Thoracic aorta (tissue), 2 donors: ENCODE measurements at regions not wholly inside any gene's neighbourhood (a gene's known extent, or its start where the extent isn't known, plus 50 kb on each side); places are given as distances from the start of the nearest gene placed in this dataset.

Experiments
- ATAC-seq: fragments of 150-250 bp; one replicate; pipeline ENCODE4 v1.8.0; 2017; ENCODE audit warnings: low read depth; ENCODE audit not compliant: insufficient number of reproducible peaks, low FRiP score
- DNase-seq: peaks from one replicate; pipeline ENCODE4 v3.0.0-alpha.2; 2020; ENCODE audit warnings: low spot score
- H3K27ac ChIP-seq, 2 donors: fragments of 200-600 bp; sonication (generic); 1 replicate in 1 of 2; 2 replicates in 1 of 2; pipeline ENCODE4 v1.5.1; 2016; ENCODE audit warnings: mild to moderate bottlenecking in 2 of 2, moderate library complexity in 2 of 2
- H3K27me3 ChIP-seq: fragments of 200-600 bp; sonication (generic); replicated peaks from 2 replicates; pipeline ENCODE4 v1.6.0; 2016; ENCODE audit warnings: mild to moderate bottlenecking; ENCODE audit not compliant: insufficient read depth
- H3K36me3 ChIP-seq: fragments of 200-600 bp; sonication (generic); one replicate; pipeline ENCODE4 v1.5.1; 2016
- H3K4me1 ChIP-seq, 2 donors: fragments of 200-600 bp; sonication (generic); 1 replicate in 1 of 2; 2 replicates in 1 of 2; pipeline versions ENCODE4 v1.5.1 to v1.6.0; 2016; ENCODE audit warnings: low read depth in 2 of 2, mild to moderate bottlenecking in 1 of 2; ENCODE audit not compliant: control insufficient read depth in 1 of 2
- H3K4me3 ChIP-seq: fragments of 200-600 bp; sonication (generic); 2 replicates; pipeline ENCODE4 v1.5.1; 2016; ENCODE audit warnings: mild to moderate bottlenecking
- H3K9me3 ChIP-seq: fragments of 200-600 bp; sonication (generic); 2 replicates; pipeline ENCODE4 v1.5.1; 2016
- CTCF ChIP-seq: fragments of 200-600 bp; sonication (generic); IDR thresholded peaks from one replicate; pipeline ENCODE4 v1.5.1; 2019; ENCODE audit warnings: antibody characterized with exemption

- no peak for TF ChIP-seq CTCF
- no peaks in the 10 kb centered on the region for H3K4me1 ChIP-seq
- no peaks in the 10 kb centered on the region for H3K9me3 ChIP-seq
- DNase-seq (no peak), ATAC-seq (no peak)
- no peak overlapping the region for H3K27ac ChIP-seq
- H3K4me3 ChIP-seq: no peak overlapping the region
- H3K27me3 ChIP-seq: no peaks in the 10 kb centered on the region
- H3K36me3 ChIP-seq: no peaks in the 10 kb centered on the region
These were observed 755.7 kb downstream of the MCTP2 start for GRCh38 chr15:94987085-94987484.

- DNase-seq (no peak), ATAC-seq (no peak)
- Histone ChIP-seq H3K4me3 (no peak overlapping the region), H3K9me3 (no peaks in the 10 kb centered on the region), H3K36me3 (no peaks in the 10 kb centered on the region), H3K27ac (no peak overlapping the region), H3K27me3 (no peaks in the 10 kb centered on the region), H3K4me1 (no peaks in the 10 kb centered on the region)
- no peak for TF ChIP-seq CTCF
These were observed 760.4 kb downstream of the MCTP2 start for GRCh38 chr15:94991718-94992117.

- no peak for DNase-seq
- Histone ChIP-seq H3K9me3 (no peaks in the 10 kb centered on the region), H3K4me1 (no peaks in the 10 kb centered on the region), H3K4me3 (no peak overlapping the region), H3K36me3 (no peaks in the 10 kb centered on the region), H3K27ac (no peak overlapping the region), H3K27me3 (no peaks in the 10 kb centered on the region)
- ATAC-seq: no peak
- TF ChIP-seq CTCF: no peak
These were observed 778.3 kb downstream of the MCTP2 start for GRCh38 chr15:95009635-95010034.

- Histone ChIP-seq H3K27ac (no peak overlapping the region), H3K9me3 (no peaks in the 10 kb centered on the region), H3K4me3 (no peak overlapping the region), H3K36me3 (no peaks in the 10 kb centered on the region), H3K27me3 (no peaks in the 10 kb centered on the region), H3K4me1 (no peaks in the 10 kb centered on the region)
- TF ChIP-seq CTCF: no peak
- DNase-seq (no peak), ATAC-seq (no peak)
These were observed 782.0 kb downstream of the MCTP2 start for GRCh38 chr15:95013381-95013780.

GRCh38 chr15:95016511-95017229, 785.3 kb downstream of the MCTP2 start:
- DNase-seq (no peak), ATAC-seq (no peak)
- Histone ChIP-seq H3K9me3 (no peaks in the 10 kb centered on the region), H3K36me3 (no peaks in the 10 kb centered on the region), H3K27ac (no peak overlapping the region), H3K27me3 (no peaks in the 10 kb centered on the region), H3K4me3 (no peak overlapping the region), H3K4me1 (peaks cover 4 to 7% of the 10 kb centered on the region in 2 donors)
- no peak for TF ChIP-seq CTCF
